WTC11 (cell line): ENCODE measurements at regions not wholly inside any gene's neighbourhood (a gene's known extent, or its start where the extent isn't known, plus 50 kb on each side); places are given as distances from the start of the nearest gene placed in this dataset.

Experiments used
- ATAC-seq: fragments of 200-7000 bp; cut with Tn5 transposase; 2 replicates; pipeline ENCODE4 v1.10.0; 2021; ENCODE audit warnings: mild to moderate bottlenecking, moderate library complexity
- CTCF ChIA-PET: fragments of 300-600 bp; sonication (Branson Sonifier 250); formaldehyde crosslinking; loops from one replicate; lab custom pipeline; 2021; ENCODE audit warnings: antibody characterized with exemption; lab: Charles Lee
- POLR2A ChIA-PET: fragments of 350-600 bp; sonication (Branson Sonifier 250); formaldehyde crosslinking; loops from one replicate; lab custom pipeline; 2021; ENCODE audit warnings: antibody characterized with exemption; lab: Charles Lee
- DNase-seq: peaks from one replicate; pipeline ENCODE4 v3.0.0; 2021; ENCODE audit warnings: low spot score
- H3K27ac Mint-ChIP-seq: 2 replicates; pipeline ENCODE4 v1.8.0; 2021; ENCODE audit warnings: mixed read lengths
- H3K27me3 Mint-ChIP-seq: 2 replicates; pipeline ENCODE4 v1.8.0; 2021; ENCODE audit warnings: low read depth, mild to moderate bottlenecking, moderate library complexity, mixed read lengths
- H3K36me3 Mint-ChIP-seq: 2 replicates; pipeline ENCODE4 v1.8.0; 2021; ENCODE audit warnings: mixed read lengths
- H3K4me1 Mint-ChIP-seq: 2 replicates; pipeline ENCODE4 v1.8.0; 2022; ENCODE audit warnings: mixed read lengths
- H3K4me3 Mint-ChIP-seq: 2 replicates; pipeline ENCODE4 v1.8.0; 2021; ENCODE audit warnings: mild to moderate bottlenecking, moderate library complexity, mixed read lengths
- H3K9me3 Mint-ChIP-seq: 2 replicates; pipeline ENCODE4 v1.8.0; 2021; ENCODE audit warnings: mixed read lengths
- ARID4B ChIP-seq: sonication (generic); formaldehyde crosslinking; IDR thresholded peaks from 2 replicates; pipeline ENCODE4 v1.8.0; 2023; ENCODE audit warnings: missing genetic modification reagents, mild to moderate bottlenecking, borderline replicate concordance
- CDX4 ChIP-seq: fragments of 250-450 bp; sonication (Bioruptor Pico); IDR thresholded peaks from 2 replicates; pipeline ENCODE4 v1.9.0; 2021; ENCODE audit warnings: moderate library complexity, mild to moderate bottlenecking, inconsistent platforms, borderline replicate concordance
- MLX ChIP-seq: sonication (generic); formaldehyde crosslinking; IDR thresholded peaks from 2 replicates; pipeline ENCODE4 v1.8.1; 2023; ENCODE audit warnings: mild to moderate bottlenecking, missing genetic modification reagents, moderate library complexity
- MXD4 ChIP-seq: fragments of 250-450 bp; sonication (Bioruptor Pico); IDR thresholded peaks from 2 replicates; pipeline ENCODE4 v1.8.0; 2021; ENCODE audit warnings: mild to moderate bottlenecking, moderate library complexity, borderline replicate concordance
- OVOL2 ChIP-seq: fragments of 250-450 bp; sonication (Bioruptor Pico); IDR thresholded peaks from 2 replicates; pipeline ENCODE4 v1.9.0; 2021; ENCODE audit warnings: mild to moderate bottlenecking, borderline replicate concordance
- PRRX2 ChIP-seq: fragments of 250-450 bp; sonication (Bioruptor Pico); IDR thresholded peaks from 2 replicates; pipeline ENCODE4 v1.8.0; 2021; ENCODE audit warnings: mild to moderate bottlenecking
- RORB ChIP-seq: fragments of 250-450 bp; sonication (Bioruptor Pico); IDR thresholded peaks from 2 replicates; pipeline ENCODE4 v1.9.0; 2021; ENCODE audit warnings: mild to moderate bottlenecking
- SMAD3 ChIP-seq: sonication (generic); formaldehyde crosslinking; IDR thresholded peaks from 2 replicates; pipeline ENCODE4 v1.8.0; 2022; ENCODE audit warnings: missing genetic modification reagents, mild to moderate bottlenecking, borderline replicate concordance
- SOX15 ChIP-seq: fragments of 250-450 bp; sonication (Bioruptor Pico); IDR thresholded peaks from 2 replicates; pipeline ENCODE4 v1.9.0; 2021; ENCODE audit warnings: mild to moderate bottlenecking
- SP1 ChIP-seq: sonication (generic); formaldehyde crosslinking; conservative IDR thresholded peaks from 2 replicates; pipeline ENCODE4 v1.8.1; 2022; ENCODE audit warnings: missing genetic modification reagents
- TEAD4 ChIP-seq: sonication (generic); formaldehyde crosslinking; IDR thresholded peaks from 2 replicates; pipeline ENCODE4 v1.8.0; 2022; ENCODE audit warnings: mild to moderate bottlenecking, missing genetic modification reagents
- USF2 ChIP-seq: sonication (generic); formaldehyde crosslinking; IDR thresholded peaks from 2 replicates; pipeline ENCODE4 v1.8.1; 2023; ENCODE audit warnings: mild to moderate bottlenecking, missing genetic modification reagents, moderate library complexity
- ZNF396 ChIP-seq: fragments of 250-450 bp; sonication (Bioruptor Pico); IDR thresholded peaks from 2 replicates; pipeline ENCODE4 v1.8.0; 2021; ENCODE audit warnings: mild to moderate bottlenecking, moderate library complexity, borderline replicate concordance
- ZNF423 ChIP-seq: fragments of 250-450 bp; sonication (Bioruptor Pico); IDR thresholded peaks from 2 replicates; pipeline ENCODE4 v2.1.2; 2022; ENCODE audit warnings: mild to moderate bottlenecking, moderate library complexity
- ZNF532 ChIP-seq: fragments of 250-450 bp; sonication (Bioruptor Pico); IDR thresholded peaks from 2 replicates; pipeline ENCODE4 v1.9.0; 2021; ENCODE audit warnings: mild to moderate bottlenecking, borderline replicate concordance
- ZNF671 ChIP-seq: fragments of 250-450 bp; sonication (Bioruptor Pico); IDR thresholded peaks from 2 replicates; pipeline ENCODE4 v1.8.0; 2021; ENCODE audit warnings: mild to moderate bottlenecking
- TF ChIP-seq, protein P1 (sequence below): sonication (generic); formaldehyde crosslinking; IDR thresholded peaks from 2 replicates; pipeline ENCODE4 v1.8.0; 2022; ENCODE audit warnings: mild to moderate bottlenecking, missing genetic modification reagents
- TF ChIP-seq, protein P2 (sequence below): sonication (generic); formaldehyde crosslinking; IDR thresholded peaks from 2 replicates; pipeline ENCODE4 v1.8.0; 2022; ENCODE audit warnings: mild to moderate bottlenecking, missing genetic modification reagents
- TF ChIP-seq, protein P3 (sequence below): sonication (generic); formaldehyde crosslinking; IDR thresholded peaks from 2 replicates; pipeline ENCODE4 v1.8.0; 2023; ENCODE audit warnings: missing genetic modification reagents

DNA sequence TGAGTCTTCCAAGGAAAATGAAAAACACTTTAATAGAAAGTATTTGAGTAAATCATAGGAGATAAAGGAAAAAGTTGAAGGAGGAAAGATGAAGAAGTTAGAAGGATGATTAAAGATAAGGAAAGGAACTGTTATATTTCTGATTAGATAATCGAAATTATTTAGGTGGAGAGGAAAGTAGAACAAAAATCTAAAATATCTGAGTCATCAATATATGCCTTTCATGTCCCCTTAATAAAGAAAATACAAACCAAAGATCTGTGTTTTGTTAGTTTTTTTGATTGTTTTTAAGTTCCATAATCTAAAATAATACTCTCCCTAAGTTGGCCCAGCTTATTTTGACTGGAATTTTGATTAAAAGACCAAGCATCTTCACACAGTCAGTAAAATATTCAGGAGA, 412.9 kb upstream of the DDX18 start:
- POLR2A ChIA-PET = no interaction called here
- Mint-ChIP-seq H3K36me3 (no peaks in the 10 kb centered on the region), H3K27ac (no peak overlapping the region), H3K9me3 (no peaks in the 10 kb centered on the region), H3K4me1 (no peaks in the 10 kb centered on the region), H3K27me3 (no peaks in the 10 kb centered on the region), H3K4me3 (no peak overlapping the region)
- TF ChIP-seq CDX4 (CRISPR knock-in tag) (no peak), MXD4 (CRISPR knock-in tag) (no peak), PRRX2 (CRISPR knock-in tag) (no peak), MLX (CRISPR knock-in tag) (no peak), SMAD3 (CRISPR knock-in tag) (no peak), ZNF423 (CRISPR knock-in tag) (no peak), TEAD4 (no peak), USF2 (no peak)
- CTCF ChIA-PET = no interaction called here
- DNase-seq (no peak), ATAC-seq (no peak)

DNA sequence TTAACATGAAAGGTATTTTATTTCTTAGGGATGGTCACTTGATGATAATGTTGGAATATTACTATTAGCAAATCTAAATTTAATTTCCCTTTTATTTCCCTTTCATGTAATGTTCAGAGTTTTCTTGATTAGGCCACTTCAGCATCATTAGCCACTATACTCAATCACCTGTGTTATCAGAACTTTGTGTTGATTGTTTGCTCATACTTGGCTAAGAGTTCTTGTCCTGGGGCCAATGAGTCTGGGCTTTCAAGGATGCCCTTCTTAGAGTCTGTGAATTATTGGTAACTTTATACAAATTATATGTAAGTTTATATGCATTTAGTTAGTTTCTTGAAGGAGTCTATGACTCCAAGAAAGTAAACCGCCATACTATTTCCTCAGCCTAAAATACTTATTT, 408.0 kb upstream of the DDX18 start:
- no peak for DNase-seq
- no peaks in the 10 kb centered on the region for H3K36me3 Mint-ChIP-seq
- no peak overlapping the region for H3K4me3 Mint-ChIP-seq
- CTCF ChIA-PET = no interaction called here
- H3K4me1 Mint-ChIP-seq = no peaks in the 10 kb centered on the region
- H3K27me3 Mint-ChIP-seq = no peaks in the 10 kb centered on the region; the same call in 1 of the 2 replicates
- TF ChIP-seq SOX15 (CRISPR knock-in tag) = no peak
- POLR2A ChIA-PET = no interaction called here
- no peaks in the 10 kb centered on the region for H3K9me3 Mint-ChIP-seq
- ATAC-seq = no peak
- H3K27ac Mint-ChIP-seq = no peak overlapping the region

DNA sequence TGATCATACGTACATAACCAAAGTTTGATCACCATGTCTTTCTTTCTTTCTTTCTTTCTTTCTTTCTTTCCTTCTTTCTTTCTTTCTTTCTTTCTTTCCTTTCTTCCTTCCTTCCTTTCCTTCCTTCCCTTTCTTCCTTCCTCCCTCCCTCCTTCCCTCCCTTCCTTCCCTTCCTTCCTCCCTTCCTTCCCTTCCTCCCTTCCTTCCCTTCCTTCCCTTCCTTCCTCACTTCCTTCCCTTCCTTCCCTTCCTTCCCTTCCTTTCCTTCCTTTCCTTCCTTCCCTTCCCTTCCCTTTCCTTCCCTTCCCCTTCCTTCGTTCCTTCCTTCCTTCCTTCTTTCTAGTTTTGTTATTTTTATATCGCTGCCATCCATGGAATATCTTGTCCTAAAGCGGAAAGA, 406.7 kb upstream of the DDX18 start:
- ChIA-PET CTCF (no interaction called here), POLR2A (no interaction called here)
- H3K4me1 Mint-ChIP-seq = no peaks in the 10 kb centered on the region
- H3K27ac Mint-ChIP-seq = no peak overlapping the region
- ATAC-seq = no peak
- no peak for DNase-seq
- H3K9me3 Mint-ChIP-seq = no peaks in the 10 kb centered on the region
- H3K36me3 Mint-ChIP-seq = no peaks in the 10 kb centered on the region
- no peak overlapping the region for H3K4me3 Mint-ChIP-seq
- H3K27me3 Mint-ChIP-seq = no peaks in the 10 kb centered on the region; the same call in 1 of the 2 replicates
- TF ChIP-seq, protein P1, sequence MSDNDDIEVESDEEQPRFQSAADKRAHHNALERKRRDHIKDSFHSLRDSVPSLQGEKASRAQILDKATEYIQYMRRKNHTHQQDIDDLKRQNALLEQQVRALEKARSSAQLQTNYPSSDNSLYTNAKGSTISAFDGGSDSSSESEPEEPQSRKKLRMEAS = no peak
- TF ChIP-seq ZNF396 = no peak
- no peak for TF ChIP-seq ZNF532 (CRISPR knock-in tag)
- TF ChIP-seq ARID4B (CRISPR knock-in tag) = no peak
- TF ChIP-seq SP1 (CRISPR knock-in tag) = no peak
- TF ChIP-seq, protein P2, sequence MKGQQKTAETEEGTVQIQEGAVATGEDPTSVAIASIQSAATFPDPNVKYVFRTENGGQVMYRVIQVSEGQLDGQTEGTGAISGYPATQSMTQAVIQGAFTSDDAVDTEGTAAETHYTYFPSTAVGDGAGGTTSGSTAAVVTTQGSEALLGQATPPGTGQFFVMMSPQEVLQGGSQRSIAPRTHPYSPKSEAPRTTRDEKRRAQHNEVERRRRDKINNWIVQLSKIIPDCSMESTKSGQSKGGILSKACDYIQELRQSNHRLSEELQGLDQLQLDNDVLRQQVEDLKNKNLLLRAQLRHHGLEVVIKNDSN (CRISPR knock-in tag) = no peak
- TF ChIP-seq, protein P3, sequence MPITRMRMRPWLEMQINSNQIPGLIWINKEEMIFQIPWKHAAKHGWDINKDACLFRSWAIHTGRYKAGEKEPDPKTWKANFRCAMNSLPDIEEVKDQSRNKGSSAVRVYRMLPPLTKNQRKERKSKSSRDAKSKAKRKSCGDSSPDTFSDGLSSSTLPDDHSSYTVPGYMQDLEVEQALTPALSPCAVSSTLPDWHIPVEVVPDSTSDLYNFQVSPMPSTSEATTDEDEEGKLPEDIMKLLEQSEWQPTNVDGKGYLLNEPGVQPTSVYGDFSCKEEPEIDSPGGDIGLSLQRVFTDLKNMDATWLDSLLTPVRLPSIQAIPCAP (CRISPR knock-in tag) = no peak
- TF ChIP-seq RORB (CRISPR knock-in tag) = no peak
- TF ChIP-seq SMAD3 (CRISPR knock-in tag) = no peak
- TF ChIP-seq OVOL2 (CRISPR knock-in tag) = no peak
- TF ChIP-seq ZNF671 (CRISPR knock-in tag) = no peak
